ENCODE measurements at regions not wholly inside any gene's neighbourhood (a gene's known extent, or its start where the extent isn't known, plus 50 kb on each side); places are given as distances from the start of the nearest gene placed in this dataset.

DNA sequence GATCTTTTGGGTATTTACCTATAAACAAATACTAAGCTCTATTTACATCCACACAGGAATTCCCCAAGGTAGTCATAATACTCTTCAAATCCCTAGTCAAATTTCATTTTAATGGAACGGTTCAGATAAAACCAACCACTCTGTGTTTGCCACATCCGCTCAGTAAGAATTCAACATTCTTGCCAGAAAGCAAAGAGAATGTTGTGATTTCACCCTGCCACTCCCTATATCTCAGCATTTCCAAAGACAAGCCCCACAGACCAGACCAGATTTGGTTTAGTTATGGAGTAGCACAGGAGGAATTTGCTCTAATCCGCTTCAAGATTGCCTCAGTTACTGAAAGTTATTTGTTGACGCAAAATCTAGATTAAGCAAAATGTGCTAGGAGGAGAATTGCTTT lies 105.6 kb upstream of the SERP2 start:
- no peak for DNase-seq
- no peak overlapping the region for H3K27ac Mint-ChIP-seq
- H3K4me3 Mint-ChIP-seq, result no peak overlapping the region
- H3K36me3 Mint-ChIP-seq (ENCODE audit: insufficient read depth), result peaks cover 2% of the 10 kb centered on the region
- H3K27me3 Mint-ChIP-seq, result peaks cover 32 to 38% of the 10 kb centered on the region in 2 donors
- ATAC-seq (replicated peaks), result no peak
- H3K4me1 Mint-ChIP-seq (ENCODE audit: low read depth in 2 of 2), result no peaks in the 10 kb centered on the region
- no peaks in the 10 kb centered on the region for H3K9me3 Mint-ChIP-seq

- peaks cover 0 to 3% of the 10 kb centered on the region in 2 donors for H3K9me3 Mint-ChIP-seq
- H3K4me1 Mint-ChIP-seq (ENCODE audit: low read depth in 2 of 2), result peaks cover 0 to 1% of the 10 kb centered on the region in 2 donors
- H3K27ac Mint-ChIP-seq, result no peak overlapping the region
- H3K36me3 Mint-ChIP-seq (ENCODE audit: insufficient read depth), result peaks cover 4% of the 10 kb centered on the region
- H3K4me3 Mint-ChIP-seq, result no peak overlapping the region
- H3K27me3 Mint-ChIP-seq, result peaks cover 31 to 32% of the 10 kb centered on the region in 2 donors
- ATAC-seq (replicated peaks) (no peak), DNase-seq (no peak)
These were observed 104.6 kb upstream of the SERP2 start for GRCh38 chr13:44268980-44269379.

DNA sequence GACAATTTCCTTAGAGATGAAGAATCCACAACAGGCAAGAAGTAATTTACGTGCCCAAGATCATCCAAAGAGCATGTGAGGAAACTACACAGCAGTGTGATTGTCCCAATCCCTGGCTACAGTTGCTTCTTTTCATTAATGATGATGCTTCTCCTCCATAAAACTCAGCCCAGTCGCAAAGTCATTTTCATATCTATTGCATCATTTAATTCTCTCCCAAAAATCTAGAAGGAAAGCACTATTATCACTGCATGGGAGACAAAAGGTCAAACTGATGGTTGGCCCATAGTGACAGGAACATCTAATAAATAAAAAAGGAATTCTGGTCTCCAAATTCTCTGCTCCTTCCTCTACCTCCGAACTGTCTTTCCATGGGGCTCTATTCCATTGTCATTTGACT lies 103.5 kb upstream of the SERP2 start:
- Mint-ChIP-seq H3K27me3 (peaks cover 22 to 25% of the 10 kb centered on the region in 2 donors), H3K27ac (peak overlapping the region in 1 of 2 donors; percentile 95), H3K36me3 (ENCODE audit: insufficient read depth) (peaks cover 4% of the 10 kb centered on the region), H3K4me3 (no peak overlapping the region), H3K9me3 (peaks cover 0 to 3% of the 10 kb centered on the region in 2 donors), H3K4me1 (ENCODE audit: low read depth in 2 of 2) (peaks cover 0 to 5% of the 10 kb centered on the region in 2 donors)
- ATAC-seq (replicated peaks) (no peak), DNase-seq (no peak)

- Mint-ChIP-seq H3K27ac (peak overlapping the region in 1 of 2 donors; percentile 95), H3K36me3 (ENCODE audit: insufficient read depth) (peaks cover 4% of the 10 kb centered on the region), H3K27me3 (peaks cover 17% of the 10 kb centered on the region in 2 donors), H3K4me1 (ENCODE audit: low read depth in 2 of 2) (peaks cover 0 to 10% of the 10 kb centered on the region in 2 donors), H3K4me3 (no peak overlapping the region), H3K9me3 (peaks cover 0 to 5% of the 10 kb centered on the region in 2 donors)
- DNase-seq (no peak), ATAC-seq (replicated peaks) (no peak)
These were observed 102.6 kb upstream of the SERP2 start for GRCh38 chr13:44271031-44271455.

GRCh38 chr13:44271473-44271872 lies 102.2 kb upstream of the SERP2 start:
- Mint-ChIP-seq H3K9me3 (peaks cover 0 to 5% of the 10 kb centered on the region in 2 donors), H3K36me3 (ENCODE audit: insufficient read depth) (peaks cover 4% of the 10 kb centered on the region), H3K4me1 (ENCODE audit: low read depth in 2 of 2) (peaks cover 0 to 10% of the 10 kb centered on the region in 2 donors), H3K4me3 (no peak overlapping the region), H3K27ac (peak overlapping the region in 1 of 2 donors; percentile 95), H3K27me3 (peaks cover 13 to 17% of the 10 kb centered on the region in 2 donors)
- ATAC-seq (replicated peaks), result no peak
- DNase-seq, result no peak

GRCh38 chr13:44271915-44272341 lies 101.7 kb upstream of the SERP2 start:
- no peak overlapping the region for H3K4me3 Mint-ChIP-seq
- H3K9me3 Mint-ChIP-seq, result peaks cover 0 to 5% of the 10 kb centered on the region in 2 donors
- ATAC-seq (replicated peaks), result no peak
- peak overlapping the region; percentile 1 to 95 for H3K27ac Mint-ChIP-seq
- H3K27me3 Mint-ChIP-seq, result peaks cover 13% of the 10 kb centered on the region in 2 donors
- peaks cover 4% of the 10 kb centered on the region for H3K36me3 Mint-ChIP-seq (ENCODE audit: insufficient read depth)
- peaks cover 0 to 10% of the 10 kb centered on the region in 2 donors for H3K4me1 Mint-ChIP-seq (ENCODE audit: low read depth in 2 of 2)
- no peak for DNase-seq

DNA sequence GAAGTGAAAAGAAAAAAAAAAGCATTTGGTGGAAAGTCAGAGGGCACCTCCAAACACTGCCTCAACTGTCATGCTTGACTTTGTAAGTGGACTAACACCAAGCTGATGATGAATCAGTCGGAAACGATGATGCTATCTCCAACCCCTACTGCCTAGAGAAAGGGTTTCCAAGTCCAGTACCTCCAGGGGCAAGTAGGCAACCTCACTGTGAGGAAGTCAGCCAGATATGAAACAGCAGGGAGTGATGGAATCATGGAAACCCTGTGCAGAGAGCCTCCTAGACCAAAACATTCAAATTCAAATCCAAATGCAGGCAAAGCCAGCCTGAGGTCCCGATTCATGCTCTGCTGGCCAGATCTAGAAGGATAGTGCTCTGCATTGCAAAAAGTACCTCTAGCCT lies 100.9 kb upstream of the SERP2 start:
- Mint-ChIP-seq H3K36me3 (ENCODE audit: insufficient read depth) (peaks cover 4% of the 10 kb centered on the region), H3K4me1 (ENCODE audit: low read depth in 2 of 2) (peaks cover 0 to 10% of the 10 kb centered on the region in 2 donors), H3K9me3 (peaks cover 0 to 5% of the 10 kb centered on the region in 2 donors), H3K27ac (peak overlapping the region; percentile 1 to 95), H3K27me3 (peaks cover 5 to 13% of the 10 kb centered on the region in 2 donors), H3K4me3 (no peak overlapping the region)
- DNase-seq, result no peak
- ATAC-seq (replicated peaks), result no peak

DNA sequence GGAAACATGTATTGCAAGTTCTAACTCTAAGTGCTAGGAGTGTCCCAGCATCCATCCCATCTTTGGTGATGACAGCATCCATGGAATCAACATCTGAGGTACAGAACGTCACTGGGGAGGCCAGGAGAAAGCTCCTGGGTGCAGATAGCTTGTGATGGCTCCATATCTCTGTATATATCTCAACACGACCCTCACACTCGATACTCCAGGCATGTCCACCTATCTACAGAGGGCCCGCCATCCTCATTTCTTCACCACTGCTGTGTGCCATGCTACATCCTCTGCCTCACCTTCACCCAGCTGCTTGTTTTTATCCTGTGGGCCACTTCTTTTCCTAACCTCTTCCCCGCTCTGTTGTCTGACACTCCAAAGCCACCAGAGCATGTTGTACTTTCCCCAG lies 100.4 kb upstream of the SERP2 start:
- Mint-ChIP-seq H3K27ac (peak overlapping the region; percentile 85 to 95), H3K9me3 (peaks cover 0 to 5% of the 10 kb centered on the region in 2 donors), H3K4me3 (no peak overlapping the region), H3K4me1 (ENCODE audit: low read depth in 2 of 2) (peaks cover 0 to 10% of the 10 kb centered on the region in 2 donors), H3K27me3 (peaks cover 0 to 18% of the 10 kb centered on the region in 2 donors), H3K36me3 (ENCODE audit: insufficient read depth) (peaks cover 4% of the 10 kb centered on the region)
- ATAC-seq (replicated peaks) (no peak), DNase-seq (no peak)

DNA sequence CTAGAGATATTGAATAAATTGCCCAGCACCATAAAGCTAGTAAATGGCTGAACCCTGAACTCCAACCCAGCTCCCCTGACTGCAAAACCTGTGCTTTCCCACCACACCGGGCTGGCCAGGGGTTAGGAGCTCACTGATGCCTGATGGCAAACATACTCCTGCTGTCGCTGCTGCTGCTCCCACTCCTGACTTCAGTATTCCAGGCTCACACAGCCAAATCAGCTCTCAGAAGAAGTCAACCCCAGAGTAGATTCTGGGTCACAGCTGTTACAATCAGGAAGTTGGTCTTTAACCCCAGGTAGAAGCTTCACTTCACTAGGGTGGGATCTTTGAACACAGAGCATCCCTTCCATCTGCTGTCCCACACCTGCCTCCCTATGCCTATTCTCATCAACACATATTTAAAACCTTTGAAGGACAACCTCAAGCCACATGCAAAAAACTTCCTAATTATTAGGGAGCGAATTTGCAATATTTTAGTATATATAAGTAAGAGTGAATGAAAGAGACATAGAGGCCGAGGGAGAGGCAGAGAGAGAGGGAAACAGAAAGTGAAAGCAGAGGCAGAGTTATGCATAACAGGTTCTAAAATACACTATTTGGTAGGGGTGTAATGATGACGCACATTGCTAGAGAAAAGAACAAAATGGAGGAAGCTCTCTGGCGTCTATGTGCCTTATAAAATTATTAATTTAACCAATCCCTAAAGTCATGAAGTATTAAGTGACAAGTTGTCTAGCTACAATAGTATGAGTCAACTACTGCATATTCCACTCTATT lies 99.4 kb upstream of the SERP2 start:
- Mint-ChIP-seq H3K36me3 (ENCODE audit: insufficient read depth) (peaks cover 4% of the 10 kb centered on the region), H3K4me3 (peak overlapping the region; percentile 45 to 69), H3K9me3 (peaks cover 0 to 5% of the 10 kb centered on the region in 2 donors), H3K27me3 (peaks cover 8 to 24% of the 10 kb centered on the region in 2 donors), H3K27ac (peak overlapping the region; percentile 85 to 95), H3K4me1 (ENCODE audit: low read depth in 2 of 2) (peaks cover 0 to 10% of the 10 kb centered on the region in 2 donors)
- peak; percentile 97 for ATAC-seq (replicated peaks)
- peak; percentile 33 to 55 (median 39) for DNase-seq

DNA sequence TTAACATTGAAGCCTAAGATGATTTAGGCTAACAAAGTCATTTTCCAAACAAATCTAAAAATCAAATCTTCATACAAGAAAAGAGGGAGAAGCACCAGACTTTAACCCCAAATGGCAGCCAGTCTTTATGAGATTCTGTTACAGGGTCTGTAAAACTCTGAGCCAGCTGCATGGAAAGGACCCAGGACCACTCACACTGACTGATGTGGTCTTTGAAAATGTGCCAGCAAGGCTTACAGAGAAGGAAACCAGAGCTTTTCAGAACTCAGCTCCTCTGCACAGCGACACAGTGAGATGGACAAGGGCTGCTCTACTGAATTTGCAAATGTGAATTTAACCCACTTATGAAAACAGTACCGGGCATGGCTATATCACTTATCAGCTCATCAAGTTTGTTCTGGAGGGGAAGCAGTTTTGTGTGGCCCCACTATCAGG lies 98.8 kb upstream of the SERP2 start:
- Mint-ChIP-seq H3K27me3 (peaks cover 11 to 28% of the 10 kb centered on the region in 2 donors), H3K4me1 (ENCODE audit: low read depth in 2 of 2) (peaks cover 0 to 10% of the 10 kb centered on the region in 2 donors), H3K9me3 (peaks cover 0 to 5% of the 10 kb centered on the region in 2 donors), H3K27ac (peak overlapping the region; percentile 85 to 95), H3K36me3 (ENCODE audit: insufficient read depth) (peaks cover 4% of the 10 kb centered on the region), H3K4me3 (peak overlapping the region; percentile 45 to 69)
- ATAC-seq (replicated peaks) (peak; percentile 40), DNase-seq (peak; percentile 17 to 35 (median 18))

DNA sequence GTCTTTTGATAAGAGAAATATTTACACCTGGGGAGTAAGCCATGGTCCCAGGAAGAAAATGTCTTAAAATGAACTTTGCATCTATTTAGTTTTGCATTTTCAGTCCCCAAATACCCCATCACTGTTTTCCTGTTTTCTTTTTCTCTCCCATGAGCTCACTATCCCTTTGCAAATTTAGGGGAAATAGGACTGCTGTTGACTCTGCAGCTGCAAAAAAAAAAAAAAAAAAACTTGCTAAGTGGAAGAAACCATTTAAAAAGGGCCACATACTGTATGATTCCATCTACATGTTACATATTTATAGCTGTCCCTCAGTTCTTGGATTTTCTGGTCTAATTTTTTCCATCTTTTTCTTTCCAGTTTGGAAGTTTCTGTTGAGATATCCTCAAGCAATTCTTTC lies 98.2 kb upstream of the SERP2 start:
- Mint-ChIP-seq H3K9me3 (peaks cover 0 to 5% of the 10 kb centered on the region in 2 donors), H3K36me3 (ENCODE audit: insufficient read depth) (peaks cover 4% of the 10 kb centered on the region), H3K4me1 (ENCODE audit: low read depth in 2 of 2) (peaks cover 0 to 10% of the 10 kb centered on the region in 2 donors), H3K27me3 (peaks cover 16 to 34% of the 10 kb centered on the region in 2 donors), H3K4me3 (peak overlapping the region; percentile 31 to 44), H3K27ac (peak overlapping the region; percentile 85 to 95)
- no peak for ATAC-seq (replicated peaks)
- DNase-seq, result no peak

GRCh38 chr13:44276061-44276460 lies 97.6 kb upstream of the SERP2 start:
- Mint-ChIP-seq H3K4me1 (ENCODE audit: low read depth in 2 of 2) (peaks cover 0 to 10% of the 10 kb centered on the region in 2 donors), H3K4me3 (peak overlapping the region; percentile 31 to 44), H3K9me3 (peaks cover 0 to 5% of the 10 kb centered on the region in 2 donors), H3K27ac (peak overlapping the region; percentile 85 to 95), H3K36me3 (ENCODE audit: insufficient read depth) (peaks cover 4% of the 10 kb centered on the region), H3K27me3 (peaks cover 18 to 41% of the 10 kb centered on the region in 2 donors)
- DNase-seq (no peak), ATAC-seq (replicated peaks) (no peak)

DNA sequence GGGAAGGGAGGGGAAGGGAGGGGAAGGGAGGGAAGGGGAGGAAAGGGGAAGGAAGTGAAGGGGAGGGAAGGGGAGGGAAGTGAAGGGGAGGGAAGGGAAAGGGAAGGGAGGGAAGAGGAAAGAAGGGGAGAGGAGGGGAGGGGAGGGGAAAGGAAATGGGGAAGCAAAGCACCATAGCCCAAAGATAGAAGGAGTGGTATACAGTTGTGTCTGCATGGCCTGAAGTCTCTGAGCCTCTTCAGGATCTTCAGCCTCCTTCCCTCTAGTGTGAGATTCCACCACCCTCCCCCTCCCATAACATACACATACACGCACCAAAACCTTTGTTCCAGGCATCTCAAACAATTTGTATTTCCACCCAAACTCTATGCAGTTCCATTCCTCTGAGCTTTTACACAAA lies 96.2 kb upstream of the SERP2 start:
- ATAC-seq (replicated peaks) (no peak), DNase-seq (no peak)
- Mint-ChIP-seq H3K9me3 (peaks cover 0 to 5% of the 10 kb centered on the region in 2 donors), H3K4me3 (no peak overlapping the region), H3K4me1 (ENCODE audit: low read depth in 2 of 2) (peaks cover 0 to 10% of the 10 kb centered on the region in 2 donors), H3K27ac (no peak overlapping the region), H3K36me3 (ENCODE audit: insufficient read depth) (peaks cover 4% of the 10 kb centered on the region), H3K27me3 (peaks cover 28 to 55% of the 10 kb centered on the region in 2 donors)

- no peak overlapping the region for H3K27ac Mint-ChIP-seq
These were observed 95.5 kb upstream of the SERP2 start for GRCh38 chr13:44278166-44278565.

More at GRCh38 chr13:44278166-44278565, 95.5 kb upstream of the SERP2 start:
- Mint-ChIP-seq H3K36me3 (ENCODE audit: insufficient read depth) (peaks cover 1% of the 10 kb centered on the region), H3K4me1 (ENCODE audit: low read depth in 2 of 2) (peaks cover 0 to 10% of the 10 kb centered on the region in 2 donors), H3K9me3 (peaks cover 0 to 5% of the 10 kb centered on the region in 2 donors), H3K27me3 (peaks cover 35 to 62% of the 10 kb centered on the region in 2 donors), H3K4me3 (no peak overlapping the region)
- no peak for ATAC-seq (replicated peaks)
- no peak for DNase-seq

Measured in effector memory CD8-positive, alpha-beta T cell (primary cell).